Vagina (tissue), 2 donors: ENCODE measurements at regions not wholly inside any gene's neighbourhood (a gene's known extent, or its start where the extent isn't known, plus 50 kb on each side); places are given as distances from the start of the nearest gene placed in this dataset.

Source experiments
- POLR2A ChIP-seq, 2 donors: fragments of 450-650 bp; IDR thresholded peaks; one replicate each; pipeline ENCODE4 v1.6.1; 2017; ENCODE audit warnings: antibody characterized with exemption in 2 of 2, mild to moderate bottlenecking in 2 of 2, moderate library complexity in 2 of 2
- POLR2AphosphoS5 ChIP-seq, 2 donors: sonication (generic); formaldehyde crosslinking; IDR thresholded peaks; one replicate each; pipeline ENCODE4 v1.9.0; 2017; ENCODE audit warnings: antibody characterized with exemption in 2 of 2, mild to moderate bottlenecking in 2 of 2, low read depth in 1 of 2; ENCODE audit not compliant: insufficient read depth in 1 of 2
- TF ChIP-seq, protein P1 (sequence below), 3 experiments: fragments of 450-650 bp in 2 of 3; fragments of 200-600 bp in 1 of 3; sonication (generic) in 1 of 3; IDR thresholded peaks; one replicate each; pipeline ENCODE4 v1.5.1; 2017 to 2019; ENCODE audit warnings: antibody characterized with exemption in 3 of 3, mild to moderate bottlenecking in 2 of 3, moderate library complexity in 2 of 3

DNA sequence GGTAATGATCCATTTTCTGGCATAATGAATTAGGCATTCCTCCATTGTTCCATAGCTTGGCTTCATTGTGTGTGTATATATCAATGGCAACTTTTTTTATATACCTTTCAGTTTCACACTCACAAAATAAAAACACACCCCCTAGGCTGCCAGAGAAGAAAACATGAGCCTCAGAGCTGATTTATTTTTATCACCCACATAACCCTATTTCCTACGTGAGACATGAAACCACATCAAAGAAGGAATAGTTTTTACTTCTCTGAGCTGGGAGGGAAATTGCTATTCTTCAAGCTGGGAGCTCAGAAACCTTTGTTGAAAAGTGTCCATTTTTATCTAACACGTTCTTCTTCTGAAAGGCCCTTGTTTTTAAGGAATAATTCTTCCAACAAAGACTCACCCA lies 126.7 kb upstream of the RAI2 start:
- TF ChIP-seq, protein P1, sequence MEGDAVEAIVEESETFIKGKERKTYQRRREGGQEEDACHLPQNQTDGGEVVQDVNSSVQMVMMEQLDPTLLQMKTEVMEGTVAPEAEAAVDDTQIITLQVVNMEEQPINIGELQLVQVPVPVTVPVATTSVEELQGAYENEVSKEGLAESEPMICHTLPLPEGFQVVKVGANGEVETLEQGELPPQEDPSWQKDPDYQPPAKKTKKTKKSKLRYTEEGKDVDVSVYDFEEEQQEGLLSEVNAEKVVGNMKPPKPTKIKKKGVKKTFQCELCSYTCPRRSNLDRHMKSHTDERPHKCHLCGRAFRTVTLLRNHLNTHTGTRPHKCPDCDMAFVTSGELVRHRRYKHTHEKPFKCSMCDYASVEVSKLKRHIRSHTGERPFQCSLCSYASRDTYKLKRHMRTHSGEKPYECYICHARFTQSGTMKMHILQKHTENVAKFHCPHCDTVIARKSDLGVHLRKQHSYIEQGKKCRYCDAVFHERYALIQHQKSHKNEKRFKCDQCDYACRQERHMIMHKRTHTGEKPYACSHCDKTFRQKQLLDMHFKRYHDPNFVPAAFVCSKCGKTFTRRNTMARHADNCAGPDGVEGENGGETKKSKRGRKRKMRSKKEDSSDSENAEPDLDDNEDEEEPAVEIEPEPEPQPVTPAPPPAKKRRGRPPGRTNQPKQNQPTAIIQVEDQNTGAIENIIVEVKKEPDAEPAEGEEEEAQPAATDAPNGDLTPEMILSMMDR (IDR thresholded peaks at IDR 0.05) = no peak
- TF ChIP-seq POLR2AphosphoS5 (IDR thresholded peaks at IDR 0.05; ENCODE audit: insufficient read depth in 1 of 2, low read depth in 1 of 2) (no peak), POLR2A (IDR thresholded peaks at IDR 0.05) (no peak)
